ENCODE measurements at regions not wholly inside any gene's neighbourhood (a gene's known extent, or its start where the extent isn't known, plus 50 kb on each side); places are given as distances from the start of the nearest gene placed in this dataset.

GRCh38 chr5:82622205-82622604 is 344.1 kb upstream of the RPS23 start:
- intact Hi-C loops (cut with DNase I) = no loop called here
- H3K4me1 ChIP-seq = no peaks in the 10 kb centered on the region
- no peak for TF ChIP-seq CTCF (IDR thresholded peaks at IDR 0.05)
- no peaks in the 10 kb centered on the region for H3K9me3 ChIP-seq
- DNase-seq = no peak
- 83 to 91% (median 84%) methylated on average over 4 of the region's 4 CpGs for WGBS, 3 donors
- no peaks in the 10 kb centered on the region for H3K36me3 ChIP-seq (ENCODE audit: insufficient read depth in 1 of 2, low read depth in 1 of 2)
- no peak overlapping the region for H3K27ac ChIP-seq
- no peaks in the 10 kb centered on the region for H3K27me3 ChIP-seq (ENCODE audit: insufficient read depth in 3 of 3, low read length in 2 of 3)
- no peak for ATAC-seq
- no peak overlapping the region for H3K4me3 ChIP-seq

DNA sequence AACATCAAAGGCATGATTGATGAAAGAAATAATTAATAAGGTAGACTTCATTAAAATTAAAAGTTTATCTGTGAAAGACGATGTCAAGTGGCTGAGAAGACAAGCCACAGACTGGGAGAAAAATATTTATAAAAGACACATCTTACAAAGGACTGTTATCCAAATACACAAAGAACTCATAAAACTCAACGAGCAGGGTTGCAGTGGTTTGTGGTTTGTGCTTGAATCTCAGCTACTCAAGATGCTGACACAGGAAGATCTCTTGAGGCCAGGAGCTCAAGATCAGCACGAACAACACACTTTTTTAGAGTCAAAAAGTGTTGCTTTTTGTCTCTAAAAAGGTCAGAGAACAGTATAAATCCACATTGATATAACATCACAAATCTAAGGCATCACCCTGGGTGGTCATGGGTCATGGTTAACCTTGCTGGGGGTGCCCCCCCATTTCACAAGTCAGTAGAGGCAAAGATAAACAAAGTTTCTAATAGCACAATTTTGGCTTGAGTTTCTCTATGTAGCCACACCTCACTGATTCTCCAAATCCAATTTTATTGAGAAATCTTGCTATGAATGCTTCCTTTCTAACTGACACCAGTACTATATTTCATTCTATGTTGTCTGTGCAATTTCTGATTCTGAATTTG is 342.9 kb upstream of the RPS23 start:
- intact Hi-C loops (cut with DNase I) = no loop called here
- Histone ChIP-seq H3K27me3 (ENCODE audit: insufficient read depth in 3 of 3, low read length in 2 of 3) (no peaks in the 10 kb centered on the region), H3K36me3 (ENCODE audit: insufficient read depth in 1 of 2, low read depth in 1 of 2) (no peaks in the 10 kb centered on the region), H3K27ac (no peak overlapping the region), H3K4me3 (no peak overlapping the region), H3K4me1 (no peaks in the 10 kb centered on the region), H3K9me3 (no peaks in the 10 kb centered on the region)
- ATAC-seq = no peak
- no peak for TF ChIP-seq CTCF (IDR thresholded peaks at IDR 0.05)
- 54 to 61% (median 60%) methylated on average over 3 of the region's 3 CpGs for WGBS, 3 donors
- DNase-seq = no peak

DNA sequence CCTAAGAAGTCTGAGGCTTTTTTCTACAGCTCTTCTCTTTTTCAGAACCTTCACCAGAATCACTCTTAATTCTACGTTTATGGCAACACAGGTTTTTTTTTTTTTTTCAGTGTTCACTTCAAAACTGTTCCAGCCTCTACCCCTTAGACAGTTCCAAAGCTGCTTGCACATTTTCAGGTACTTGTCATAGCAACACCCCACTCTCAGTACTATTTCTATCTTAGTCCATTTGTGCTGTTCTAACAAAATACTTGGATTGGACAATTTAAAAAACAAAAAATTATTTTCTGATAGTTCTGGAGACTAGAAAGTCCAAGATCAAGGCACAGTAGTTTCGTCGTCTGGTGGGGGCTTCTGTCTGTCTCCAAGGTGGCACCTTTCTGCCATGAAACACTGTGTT is 340.9 kb upstream of the RPS23 start:
- H3K36me3 ChIP-seq (ENCODE audit: insufficient read depth in 1 of 2, low read depth in 1 of 2) = no peaks in the 10 kb centered on the region
- no peak for ATAC-seq
- no peaks in the 10 kb centered on the region for H3K27me3 ChIP-seq (ENCODE audit: insufficient read depth in 3 of 3, low read length in 2 of 3)
- no peak for DNase-seq
- H3K4me1 ChIP-seq = no peaks in the 10 kb centered on the region
- no peaks in the 10 kb centered on the region for H3K9me3 ChIP-seq
- intact Hi-C loops (cut with DNase I) = no loop called here
- no peak overlapping the region for H3K4me3 ChIP-seq
- no peak for TF ChIP-seq CTCF (IDR thresholded peaks at IDR 0.05)
- 86 to 92% (median 90%) methylated on average over 3 of the region's 3 CpGs for WGBS, 3 donors
- H3K27ac ChIP-seq = no peak overlapping the region

- intact Hi-C loops (cut with DNase I) = no loop called here
- ATAC-seq = no peak
- DNase-seq = no peak
- Histone ChIP-seq H3K4me1 (no peaks in the 10 kb centered on the region), H3K27me3 (ENCODE audit: insufficient read depth in 3 of 3, low read length in 2 of 3) (no peaks in the 10 kb centered on the region), H3K9me3 (no peaks in the 10 kb centered on the region), H3K27ac (no peak overlapping the region), H3K36me3 (ENCODE audit: insufficient read depth in 1 of 2, low read depth in 1 of 2) (no peaks in the 10 kb centered on the region), H3K4me3 (no peak overlapping the region)
- TF ChIP-seq CTCF (IDR thresholded peaks at IDR 0.05) = no peak
- 70 to 93% (median 74%) methylated on average over 3 of the region's 3 CpGs for WGBS, 3 donors
Observed at GRCh38 chr5:82614706-82615105, 336.6 kb upstream of the RPS23 start.

- DNase-seq (no peak), ATAC-seq (no peak)
- no peak overlapping the region for H3K4me3 ChIP-seq
- no peaks in the 10 kb centered on the region for H3K27me3 ChIP-seq (ENCODE audit: insufficient read depth in 3 of 3, low read length in 2 of 3)
- intact Hi-C loops (cut with DNase I) = no loop called here
- no peaks in the 10 kb centered on the region for H3K4me1 ChIP-seq
- H3K27ac ChIP-seq = no peak overlapping the region
- H3K36me3 ChIP-seq (ENCODE audit: insufficient read depth in 1 of 2, low read depth in 1 of 2) = no peaks in the 10 kb centered on the region
- TF ChIP-seq CTCF (IDR thresholded peaks at IDR 0.05) = no peak
- H3K9me3 ChIP-seq = no peaks in the 10 kb centered on the region
Observed at GRCh38 chr5:82613891-82614290, 335.7 kb upstream of the RPS23 start.

Data from psoas muscle (tissue), 7 donors.